ENCODE measurements at regions not wholly inside any gene's neighbourhood (a gene's known extent, or its start where the extent isn't known, plus 50 kb on each side); places are given as distances from the start of the nearest gene placed in this dataset.

DNA sequence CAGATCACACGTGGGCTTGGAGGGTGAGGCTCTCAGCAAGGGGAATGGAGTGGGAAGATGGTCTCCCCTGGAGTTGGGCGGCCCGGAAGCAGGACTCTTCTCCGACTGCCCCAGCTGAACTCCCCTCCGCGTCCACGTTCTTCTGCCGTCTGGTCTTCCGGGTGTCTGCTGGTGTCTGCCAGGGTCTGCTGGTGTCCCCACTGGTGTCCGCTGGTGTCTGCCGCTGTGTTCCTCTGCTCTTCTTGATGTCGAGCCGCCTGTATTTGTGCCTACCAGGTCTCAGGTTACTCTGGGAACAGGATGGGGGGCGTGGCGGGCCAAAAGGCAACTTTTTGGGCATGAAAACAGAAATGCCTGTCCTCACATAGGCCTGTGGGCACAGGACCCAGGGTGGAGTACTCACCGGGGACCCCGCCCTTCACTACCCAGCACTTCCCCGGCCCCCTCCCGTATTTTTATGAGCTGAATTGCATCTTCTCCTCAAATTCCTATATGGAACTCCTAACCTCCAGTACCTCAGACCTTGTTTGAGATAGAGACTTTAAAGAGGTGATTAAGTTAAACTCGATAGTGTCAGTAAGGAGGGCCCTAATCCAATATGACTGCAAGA is 675.4 kb downstream of the SEMA5A start:
- no peak for DNase-seq

DNA sequence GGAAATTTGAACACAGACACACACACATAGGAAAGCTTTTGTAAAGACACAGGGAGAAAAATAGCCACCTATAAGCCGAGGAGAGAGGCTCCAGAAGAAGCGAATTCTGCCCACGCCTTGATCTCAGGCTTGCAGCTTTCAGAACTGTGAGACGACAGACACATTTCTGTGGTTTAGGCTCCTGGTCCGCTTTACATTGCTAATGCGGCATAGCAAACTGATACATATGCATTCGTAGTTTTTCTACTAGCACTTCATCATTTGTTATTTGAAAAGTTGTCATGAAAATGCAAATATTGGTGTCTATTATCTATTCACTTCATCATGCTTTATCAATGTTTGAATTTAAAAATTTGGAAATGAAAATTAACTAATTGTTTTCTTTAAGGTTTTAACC is 674.9 kb downstream of the SEMA5A start:
- DNase-seq = no peak

GRCh38 chr5:8871446-8871845 is 674.4 kb downstream of the SEMA5A start:
- no peak for DNase-seq

DNA sequence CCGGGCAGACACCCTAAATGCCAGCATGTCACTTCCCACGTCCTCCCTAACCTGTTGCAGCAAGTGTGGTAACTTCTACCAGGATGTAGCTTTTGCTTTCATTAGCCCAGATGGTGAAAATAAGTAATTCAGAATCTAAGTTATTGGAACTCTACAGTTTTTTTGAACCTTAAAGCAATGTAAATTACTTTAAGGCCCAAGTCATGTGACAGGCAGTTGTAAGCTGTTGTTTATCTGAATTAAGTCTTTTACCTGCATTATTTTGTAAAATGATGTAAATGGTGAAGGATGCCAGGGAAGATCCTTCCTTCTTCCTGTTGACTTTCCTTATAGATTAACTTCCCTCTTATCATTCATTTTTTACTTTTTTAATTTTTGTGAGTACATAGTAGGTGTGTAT is 670.2 kb downstream of the SEMA5A start:
- no peak for DNase-seq

DNA sequence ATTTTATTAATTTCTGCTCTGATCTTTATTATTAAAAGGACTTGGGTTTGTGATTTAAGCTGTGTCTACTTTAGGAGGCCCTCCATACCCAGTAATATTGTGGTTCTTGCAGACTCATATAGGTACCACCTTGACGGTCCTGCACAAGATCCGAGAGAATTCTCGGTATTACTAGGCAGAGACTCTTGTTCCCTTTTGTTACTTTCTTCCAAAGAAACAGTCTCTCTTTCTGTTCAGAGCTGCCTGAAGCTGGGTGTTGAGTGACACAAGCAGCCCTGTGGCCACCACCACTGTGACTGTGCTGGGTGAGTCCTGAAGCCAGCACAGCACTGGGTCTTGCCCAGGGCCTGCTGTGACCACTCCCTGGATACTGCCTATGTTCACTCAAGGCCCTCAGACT is 666.6 kb downstream of the SEMA5A start:
- DNase-seq = no peak

DNA sequence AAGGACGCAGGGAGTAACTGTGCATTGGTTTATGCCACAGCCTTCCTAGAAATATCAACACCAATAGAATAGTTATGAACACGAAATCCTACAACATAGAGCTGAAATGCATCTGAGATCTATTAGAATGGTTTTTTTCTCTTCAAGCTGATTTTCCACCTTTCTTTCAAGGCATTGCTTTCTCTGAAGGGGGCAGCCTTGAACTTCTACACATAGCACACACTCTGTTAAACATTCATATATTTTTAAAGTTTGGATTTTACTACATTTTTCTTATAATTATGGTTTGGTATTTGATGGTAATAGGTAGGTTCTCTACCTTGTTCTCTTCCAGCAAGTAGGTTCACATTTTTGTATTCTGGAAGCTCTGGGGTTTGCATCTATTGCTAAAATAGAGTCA is 661.8 kb downstream of the SEMA5A start:
- no peak for DNase-seq

DNA sequence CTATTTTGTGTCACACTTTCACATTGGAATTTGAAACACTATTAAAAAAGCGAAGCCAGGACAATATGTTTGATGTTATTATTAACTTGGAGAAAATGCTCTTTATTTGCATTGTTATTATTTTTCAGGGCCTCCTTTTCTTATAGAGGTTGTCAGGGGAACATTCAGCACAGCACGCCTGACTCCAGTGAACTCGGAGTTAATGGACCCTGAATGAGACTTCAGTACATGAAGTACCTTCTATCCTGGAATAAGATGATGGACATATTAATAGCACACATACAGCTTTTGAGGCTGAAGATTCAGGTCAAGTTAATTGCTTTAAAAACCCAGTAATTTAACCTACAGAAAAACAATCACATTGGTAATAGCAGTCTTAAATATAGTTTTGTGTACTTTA is 652.9 kb downstream of the SEMA5A start:
- no peak for DNase-seq

DNA sequence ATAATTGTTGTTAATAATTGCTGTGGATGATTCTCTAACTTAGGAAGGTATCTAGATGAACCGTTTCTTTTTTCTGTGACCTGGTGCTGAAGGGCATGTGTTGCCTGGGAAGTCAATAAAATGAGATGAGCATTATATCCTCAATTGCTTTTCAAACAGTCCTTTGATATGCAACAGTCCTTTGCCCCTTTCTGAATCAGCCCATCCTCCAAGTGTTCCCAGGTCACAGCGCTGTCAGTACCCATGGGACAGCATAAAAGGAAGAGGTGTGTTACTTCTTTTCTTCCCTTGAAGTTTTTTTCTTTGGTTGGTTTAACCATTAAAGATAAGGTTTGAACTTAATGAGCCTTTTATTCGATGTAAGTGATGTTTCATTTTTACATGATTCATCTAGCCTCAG is 651.8 kb downstream of the SEMA5A start:
- DNase-seq = no peak

DNA sequence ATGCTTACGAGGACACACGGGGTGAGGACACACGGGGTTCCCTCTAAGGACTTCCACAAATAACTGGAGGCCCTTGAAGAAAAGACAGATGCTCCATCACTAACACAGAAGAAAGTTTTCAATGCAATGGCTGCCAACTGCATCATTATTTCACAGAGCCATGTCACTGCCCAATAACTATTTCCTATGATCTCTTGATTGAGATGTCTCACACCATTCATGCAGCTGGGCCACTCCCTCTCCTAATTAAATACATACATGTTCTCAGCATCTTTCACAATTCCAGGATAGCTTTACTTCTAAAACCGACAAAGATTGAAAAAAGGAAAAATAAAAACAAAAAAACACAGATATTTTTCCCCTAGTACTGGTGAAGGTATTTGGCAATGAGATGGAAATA is 650.8 kb downstream of the SEMA5A start:
- no peak for DNase-seq

- DNase-seq = no peak
Measured at GRCh38 chr5:8895599-8895998, 650.3 kb downstream of the SEMA5A start.

DNA sequence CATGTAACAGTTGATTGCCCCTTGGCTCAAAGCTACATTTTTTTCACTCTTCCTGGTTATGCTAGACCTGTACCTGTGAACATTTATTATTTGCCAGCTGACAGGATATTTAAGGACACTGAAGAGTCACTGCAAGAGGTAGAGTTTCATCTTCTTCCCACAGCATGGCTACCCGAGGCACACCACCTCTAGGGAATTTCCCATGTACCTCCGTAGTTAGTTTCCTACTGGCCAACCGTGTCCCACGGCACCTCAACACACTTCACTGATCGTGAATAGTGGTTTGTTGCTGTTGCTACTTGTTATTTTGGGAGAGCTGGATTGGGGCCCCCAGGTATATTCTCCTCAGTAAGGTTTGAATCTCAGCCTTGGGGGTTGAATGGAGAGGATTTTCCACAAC is 648.6 kb downstream of the SEMA5A start:
- no peak for DNase-seq

GRCh38 chr5:8905021-8905420 is 640.9 kb downstream of the SEMA5A start:
- DNase-seq = no peak

DNA sequence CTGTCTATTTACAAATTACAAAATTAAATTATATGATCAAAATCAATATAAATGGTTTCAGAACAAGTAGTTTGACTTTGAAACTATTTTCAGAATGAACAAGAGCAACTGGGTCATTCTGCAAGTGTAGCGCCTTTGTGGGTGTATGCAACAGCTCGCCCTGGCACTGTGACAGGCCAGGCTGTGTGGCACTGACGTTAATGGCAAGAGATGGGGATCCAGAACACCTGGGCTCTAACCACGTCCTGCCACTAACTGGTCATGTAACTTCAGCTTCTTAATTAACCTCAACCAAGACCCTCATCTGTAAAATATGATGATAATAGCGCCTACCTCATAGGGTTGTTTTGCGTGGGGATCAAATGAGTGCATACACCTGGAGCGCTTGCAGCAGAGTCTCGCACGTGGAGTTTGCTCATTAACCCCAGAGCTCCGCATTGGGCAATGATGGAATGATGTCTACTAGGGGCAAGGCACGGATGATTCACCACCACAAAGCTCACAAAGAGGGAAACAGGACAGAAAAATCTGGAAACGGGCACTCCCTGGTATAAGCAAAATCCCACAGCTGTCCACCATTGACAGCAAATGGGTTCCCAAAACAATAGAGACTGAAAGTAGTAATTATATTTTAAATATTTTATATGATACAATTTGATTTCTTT is 639.4 kb downstream of the SEMA5A start:
- no peak for DNase-seq

- DNase-seq = no peak
Measured at GRCh38 chr5:8907168-8907868, 638.6 kb downstream of the SEMA5A start.

DNA sequence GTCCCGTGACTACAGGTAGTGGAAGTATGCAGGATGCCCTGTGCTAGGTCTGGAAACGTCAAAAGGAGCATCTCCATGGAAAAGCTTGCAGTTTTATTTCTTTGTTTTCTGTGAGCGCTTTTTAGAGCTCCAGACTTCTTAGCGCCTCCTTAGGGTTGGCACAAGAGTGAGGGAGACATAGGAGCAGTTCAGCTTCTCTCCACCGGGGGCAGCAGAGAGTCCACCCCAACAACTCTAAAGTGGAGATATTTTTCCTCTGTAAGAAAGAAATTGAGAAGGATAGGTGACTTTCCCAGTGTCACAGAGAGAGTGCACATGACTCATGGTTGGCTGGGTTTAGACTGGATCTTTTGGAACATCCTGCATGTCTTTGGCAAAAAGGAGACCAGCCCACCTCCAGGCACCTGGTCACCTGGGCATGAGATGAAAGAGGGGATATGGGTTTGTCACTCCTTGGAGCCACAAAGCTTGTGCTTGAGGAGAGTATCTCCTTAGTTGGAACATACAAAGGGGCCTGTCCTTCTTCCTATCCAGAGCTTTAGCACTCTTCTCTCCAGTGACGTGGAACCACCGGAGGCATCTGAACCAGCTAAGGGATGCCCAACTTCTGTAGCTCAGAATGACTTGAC is 637.7 kb downstream of the SEMA5A start:
- DNase-seq = peak; percentile 12

- DNase-seq = no peak
Measured at GRCh38 chr5:8912106-8912505, 633.8 kb downstream of the SEMA5A start.

- no peak for DNase-seq
Measured at GRCh38 chr5:8913522-8913921, 632.4 kb downstream of the SEMA5A start.

DNA sequence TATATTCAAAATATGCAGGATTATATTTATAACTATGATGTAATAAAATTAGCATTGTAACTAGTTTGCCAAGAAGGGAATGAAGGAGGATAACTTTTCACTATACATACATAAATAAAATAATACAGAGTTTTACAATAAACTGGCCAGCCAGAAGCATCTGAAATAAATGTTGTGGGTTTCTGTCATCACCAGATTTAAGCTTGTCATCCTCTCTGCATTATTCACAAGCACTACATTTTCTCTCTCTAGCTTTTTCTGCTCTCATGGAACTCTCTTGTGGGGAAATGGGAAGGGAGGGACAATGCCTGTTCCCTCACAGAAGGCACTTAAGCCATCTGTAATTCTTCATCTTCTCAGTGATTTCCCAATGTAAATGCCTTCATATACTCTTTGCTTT is 626.8 kb downstream of the SEMA5A start:
- no peak for DNase-seq

GRCh38 chr5:8923526-8923925 is 622.3 kb downstream of the SEMA5A start:
- no peak for DNase-seq

GRCh38 chr5:8924054-8924793 is 621.7 kb downstream of the SEMA5A start:
- DNase-seq = no peak

GRCh38 chr5:8930021-8930420 is 615.9 kb downstream of the SEMA5A start:
- no peak for DNase-seq

GRCh38 chr5:8934455-8934854 is 611.4 kb downstream of the SEMA5A start:
- DNase-seq = no peak

- DNase-seq = no peak
Measured at GRCh38 chr5:8940934-8941333, 604.9 kb downstream of the SEMA5A start.
